Activated B cell treated with CpG ODN at 0.5 μM for 24 hours (primary cell): ENCODE measurements at regions not wholly inside any gene's neighbourhood (a gene's known extent, or its start where the extent isn't known, plus 50 kb on each side); places are given as distances from the start of the nearest gene placed in this dataset.
"Not testable (repeated sequence)": the region's sequence is repeated elsewhere in the genome, so short reads cannot be mapped to it uniquely, and the experiment has no call there.

Experiments
- ATAC-seq: fragments of 200-7000 bp; cut with Tn5 transposase; one replicate; pipeline ENCODE4 v1.10.0; 2021; ENCODE audit warnings: low read depth, mild to moderate bottlenecking, moderate library complexity
- CTCF ChIA-PET: fragments of 350-600 bp; sonication (Branson Sonifier 250); formaldehyde crosslinking; loops from one replicate; lab custom pipeline; 2021; ENCODE audit warnings: antibody characterized with exemption; lab: Charles Lee
- POLR2A ChIA-PET: fragments of 350-600 bp; sonication (Branson Sonifier 250); formaldehyde crosslinking; loops from one replicate; lab custom pipeline; 2021; ENCODE audit warnings: antibody characterized with exemption; lab: Charles Lee
- DNase-seq: peaks from one replicate; pipeline ENCODE4 v3.0.0; 2022
- H3K27ac Mint-ChIP-seq: one replicate; pipeline ENCODE4 v1.8.0; 2020; ENCODE audit warnings: mixed read lengths
- H3K27me3 Mint-ChIP-seq: one replicate; pipeline ENCODE4 v1.8.0; 2021; ENCODE audit warnings: mixed read lengths
- H3K36me3 Mint-ChIP-seq: one replicate; pipeline ENCODE4 v1.8.0; 2021; ENCODE audit warnings: low read depth, mixed read lengths
- H3K4me1 Mint-ChIP-seq: one replicate; pipeline ENCODE4 v1.8.0; 2021; ENCODE audit warnings: mixed read lengths
- H3K4me3 Mint-ChIP-seq: one replicate; pipeline ENCODE4 v1.8.0; 2020; ENCODE audit warnings: mild to moderate bottlenecking, mixed read lengths
- H3K9me3 Mint-ChIP-seq: one replicate; pipeline ENCODE4 v1.8.0; 2020; ENCODE audit warnings: mixed read lengths
- intact Hi-C: fragments of 100-400 bp; cut with micrococcal nuclease; formaldehyde crosslinking; loops from one replicate; pipeline ENCODE4 v1.15.1; 2024

DNA sequence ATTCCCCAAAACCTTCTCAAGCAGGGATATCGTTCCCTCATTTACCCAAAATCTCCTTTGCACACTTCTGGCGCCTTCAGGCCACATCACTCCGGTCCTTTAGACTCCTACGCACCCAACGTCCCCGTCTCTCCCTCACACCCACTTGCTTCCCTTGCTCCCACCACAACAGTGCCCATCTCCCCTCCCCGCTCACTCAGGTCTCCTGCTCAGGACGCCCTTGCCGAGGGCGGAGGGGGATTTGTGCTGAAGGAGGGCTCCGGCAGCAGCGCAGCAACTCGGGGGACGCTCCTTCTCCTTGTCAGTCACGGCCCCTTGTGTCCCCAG, 71.6 kb downstream of the PCMTD2 start:
- H3K27me3 Mint-ChIP-seq: peaks cover 40% of the 10 kb centered on the region

DNA sequence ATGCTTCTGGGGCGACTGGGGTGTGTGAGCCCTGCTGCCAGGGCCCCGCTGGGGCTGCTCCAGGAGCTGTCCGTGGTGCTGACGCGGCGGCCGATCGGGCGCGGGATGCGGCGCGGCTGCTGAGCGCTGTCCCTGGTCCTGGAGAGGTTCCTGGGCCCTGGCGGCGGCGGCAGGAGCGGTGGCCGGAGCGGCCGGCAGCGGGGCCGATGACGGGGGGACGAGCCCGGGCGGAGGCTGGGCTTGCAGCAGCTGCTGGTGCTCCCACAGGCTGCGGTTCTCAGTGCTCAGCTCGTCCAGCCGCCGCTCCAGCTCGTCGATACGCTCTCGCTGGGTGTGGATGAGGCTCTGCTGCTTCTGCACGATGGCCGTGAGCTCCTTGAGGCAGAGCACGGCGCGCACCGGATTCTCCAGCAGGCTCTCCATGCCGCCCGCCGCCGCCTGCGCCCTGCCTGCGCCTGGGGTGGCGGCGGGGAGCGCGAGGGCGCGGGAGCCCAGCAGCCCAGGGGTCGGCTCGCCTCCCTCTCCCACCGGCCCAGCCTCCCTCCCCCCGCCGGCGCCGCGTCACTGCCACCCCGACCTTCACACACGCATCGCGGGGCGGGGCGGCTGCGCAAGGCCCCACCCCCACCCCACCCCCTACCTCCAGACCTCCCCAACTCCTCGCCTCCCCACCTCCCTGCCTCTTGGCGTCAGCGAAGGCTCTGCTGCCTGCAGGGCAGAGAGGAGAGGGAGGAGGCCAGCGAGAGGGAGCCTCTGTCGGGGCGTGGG, 72.2 kb downstream of the PCMTD2 start:
- intact Hi-C loops, H3K27ac Mint-ChIP-seq, H3K9me3 Mint-ChIP-seq, H3K36me3 Mint-ChIP-seq, POLR2A ChIA-PET, H3K4me3 Mint-ChIP-seq, H3K4me1 Mint-ChIP-seq, DNase-seq, CTCF ChIA-PET: not testable (repeated sequence)
- peak; percentile 85 for ATAC-seq
- H3K27me3 Mint-ChIP-seq: peaks cover 44% of the 10 kb centered on the region

More for the DNA sequence above, 71.6 kb downstream of the PCMTD2 start:
- H3K9me3 Mint-ChIP-seq, H3K36me3 Mint-ChIP-seq, intact Hi-C loops, H3K27ac Mint-ChIP-seq, CTCF ChIA-PET, H3K4me3 Mint-ChIP-seq, DNase-seq, POLR2A ChIA-PET, H3K4me1 Mint-ChIP-seq, ATAC-seq: not testable (repeated sequence)

DNA sequence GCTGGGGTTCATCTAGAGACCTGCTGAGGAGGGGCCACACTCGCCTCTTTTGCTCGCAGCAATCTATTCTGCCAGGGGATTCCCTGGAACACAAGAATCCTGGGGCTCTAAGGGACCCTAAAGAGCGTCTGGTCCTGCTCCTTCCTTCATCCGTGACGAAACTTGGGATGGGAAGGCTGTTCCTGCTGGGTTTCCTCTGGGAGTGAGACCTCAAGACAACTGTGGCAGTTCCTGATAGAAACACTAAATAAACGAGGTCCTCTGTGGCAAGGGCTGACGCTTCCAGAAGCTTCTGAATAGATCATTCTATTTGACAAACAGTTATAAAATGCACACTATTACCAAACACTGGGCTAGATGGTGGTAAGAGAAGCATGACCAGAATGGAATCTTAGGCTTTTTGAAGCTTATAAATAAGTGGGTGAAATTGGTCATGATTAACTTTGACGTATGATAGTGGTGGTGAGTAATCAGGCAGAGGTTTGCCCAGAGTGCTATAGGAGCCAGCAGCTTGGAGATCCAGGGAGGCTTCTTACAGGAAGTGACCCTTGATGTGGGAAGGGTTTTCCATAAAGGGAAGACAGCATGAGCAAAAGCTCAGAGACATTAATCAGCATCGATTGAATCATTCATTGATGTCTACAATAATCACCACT, 73.2 kb downstream of the PCMTD2 start:
- H3K4me3 Mint-ChIP-seq, CTCF ChIA-PET, ATAC-seq, H3K27ac Mint-ChIP-seq, DNase-seq, H3K36me3 Mint-ChIP-seq, intact Hi-C loops, H3K4me1 Mint-ChIP-seq, POLR2A ChIA-PET: not testable (repeated sequence)
- peaks cover 48% of the 10 kb centered on the region for H3K27me3 Mint-ChIP-seq
- H3K9me3 Mint-ChIP-seq: peaks cover 14% of the 10 kb centered on the region

DNA sequence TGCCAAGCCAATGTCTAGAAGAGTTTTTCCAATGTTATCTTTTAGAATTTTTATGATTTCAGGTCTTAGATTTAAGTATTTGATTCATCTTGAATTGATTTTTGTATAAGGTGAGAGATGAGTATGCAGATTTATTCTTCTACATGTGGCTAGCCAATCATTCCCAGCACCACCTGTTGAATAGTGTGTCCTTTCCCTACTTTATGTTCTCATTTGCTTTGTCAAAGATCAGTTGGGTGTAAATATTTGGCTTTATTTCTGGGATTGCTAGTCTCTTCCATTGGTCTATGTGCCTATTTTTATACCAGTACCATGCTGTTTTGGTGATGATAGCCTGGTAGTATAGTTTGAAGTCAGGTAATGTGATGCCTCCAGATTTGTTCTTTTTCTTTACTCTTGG, 77.1 kb downstream of the PCMTD2 start:
- Mint-ChIP-seq H3K9me3 (peaks cover 15% of the 10 kb centered on the region), H3K27me3 (peaks cover 34% of the 10 kb centered on the region)
- ATAC-seq, H3K4me3 Mint-ChIP-seq, intact Hi-C loops, H3K27ac Mint-ChIP-seq, POLR2A ChIA-PET, H3K4me1 Mint-ChIP-seq, H3K36me3 Mint-ChIP-seq, DNase-seq, CTCF ChIA-PET: not testable (repeated sequence)
